ENCODE measurements at regions not wholly inside any gene's neighbourhood (a gene's known extent, or its start where the extent isn't known, plus 50 kb on each side); places are given as distances from the start of the nearest gene placed in this dataset.

GRCh38 chr5:27962198-27962597 is 923.8 kb upstream of the CDH9 start:
- no peak for DNase-seq
- intact Hi-C loops (cut with DNase I) = no loop called here
- no peaks in the 10 kb centered on the region for H3K36me3 ChIP-seq (ENCODE audit: control insufficient read depth in 2 of 3, insufficient read depth in 3 of 3, low read length in 3 of 3)
- no peak for FAIRE-seq
- no peaks in the 10 kb centered on the region for H3K27me3 ChIP-seq (ENCODE audit: control insufficient read depth, insufficient read depth, low read length)
- H3K4me1 ChIP-seq (ENCODE audit: control insufficient read depth in 2 of 3, insufficient read depth in 2 of 3, low read depth in 1 of 3, low read length in 3 of 3) = no peaks in the 10 kb centered on the region
- no peak overlapping the region for H3K4me3 ChIP-seq (ENCODE audit: low read length in 3 of 3)
- no peak overlapping the region for H3K27ac ChIP-seq (ENCODE audit: low read depth in 2 of 2, low read length in 2 of 2)
- H3K9ac ChIP-seq (ENCODE audit: low read length in 3 of 3) = no peak overlapping the region
- no peak for TF ChIP-seq CTCF (IDR thresholded peaks at IDR 0.05; ENCODE audit: borderline replicate concordance, extremely low read depth, insufficient read depth)
- peaks cover 0 to 5% (median 0%) of the 10 kb centered on the region in 3 donors for H3K9me3 ChIP-seq (ENCODE audit: control insufficient read depth in 2 of 3, insufficient read depth in 1 of 3, low read length in 3 of 3)

GRCh38 chr5:27947088-27947487 is 908.7 kb upstream of the CDH9 start:
- no peaks in the 10 kb centered on the region for H3K9me3 ChIP-seq (ENCODE audit: control insufficient read depth in 2 of 3, insufficient read depth in 1 of 3, low read length in 3 of 3)
- no peak for TF ChIP-seq CTCF (IDR thresholded peaks at IDR 0.05; ENCODE audit: borderline replicate concordance, extremely low read depth, insufficient read depth)
- intact Hi-C loops (cut with DNase I) = no loop called here
- no peaks in the 10 kb centered on the region for H3K36me3 ChIP-seq (ENCODE audit: control insufficient read depth in 2 of 3, insufficient read depth in 3 of 3, low read length in 3 of 3)
- DNase-seq (peak in 3 of 5 donors; percentile 38 to 78 (median 72)), FAIRE-seq (peak; percentile 74)
- no peak overlapping the region for H3K4me3 ChIP-seq (ENCODE audit: low read length in 3 of 3)
- H3K27me3 ChIP-seq (ENCODE audit: control insufficient read depth, insufficient read depth, low read length) = no peaks in the 10 kb centered on the region
- no peaks in the 10 kb centered on the region for H3K4me1 ChIP-seq (ENCODE audit: control insufficient read depth in 2 of 3, insufficient read depth in 2 of 3, low read depth in 1 of 3, low read length in 3 of 3)
- no peak overlapping the region for H3K9ac ChIP-seq (ENCODE audit: low read length in 3 of 3)
- H3K27ac ChIP-seq (ENCODE audit: low read depth in 2 of 2, low read length in 2 of 2) = no peak overlapping the region

GRCh38 chr5:27944471-27944870 is 906.1 kb upstream of the CDH9 start:
- Histone ChIP-seq H3K4me1 (ENCODE audit: control insufficient read depth in 2 of 3, insufficient read depth in 2 of 3, low read depth in 1 of 3, low read length in 3 of 3) (no peaks in the 10 kb centered on the region), H3K36me3 (ENCODE audit: control insufficient read depth in 2 of 3, insufficient read depth in 3 of 3, low read length in 3 of 3) (no peaks in the 10 kb centered on the region), H3K4me3 (ENCODE audit: low read length in 3 of 3) (no peak overlapping the region), H3K27me3 (ENCODE audit: control insufficient read depth, insufficient read depth, low read length) (no peaks in the 10 kb centered on the region), H3K27ac (ENCODE audit: low read depth in 2 of 2, low read length in 2 of 2) (no peak overlapping the region), H3K9ac (ENCODE audit: low read length in 3 of 3) (no peak overlapping the region), H3K9me3 (ENCODE audit: control insufficient read depth in 2 of 3, insufficient read depth in 1 of 3, low read length in 3 of 3) (no peaks in the 10 kb centered on the region)
- no peak for FAIRE-seq
- no peak for TF ChIP-seq CTCF (IDR thresholded peaks at IDR 0.05; ENCODE audit: borderline replicate concordance, extremely low read depth, insufficient read depth)
- no peak for DNase-seq
- intact Hi-C loops (cut with DNase I) = no loop called here

GRCh38 chr5:27938989-27939388 is 900.6 kb upstream of the CDH9 start:
- no peak for TF ChIP-seq CTCF (IDR thresholded peaks at IDR 0.05; ENCODE audit: borderline replicate concordance, extremely low read depth, insufficient read depth)
- no peak overlapping the region for H3K27ac ChIP-seq (ENCODE audit: low read depth in 2 of 2, low read length in 2 of 2)
- intact Hi-C loops (cut with DNase I) = no loop called here
- H3K4me3 ChIP-seq (ENCODE audit: low read length in 3 of 3) = no peak overlapping the region
- H3K36me3 ChIP-seq (ENCODE audit: control insufficient read depth in 2 of 3, insufficient read depth in 3 of 3, low read length in 3 of 3) = no peaks in the 10 kb centered on the region
- H3K27me3 ChIP-seq (ENCODE audit: control insufficient read depth, insufficient read depth, low read length) = no peaks in the 10 kb centered on the region
- H3K9me3 ChIP-seq (ENCODE audit: control insufficient read depth in 2 of 3, insufficient read depth in 1 of 3, low read length in 3 of 3) = no peaks in the 10 kb centered on the region
- FAIRE-seq (no peak), DNase-seq (no peak)
- H3K4me1 ChIP-seq (ENCODE audit: control insufficient read depth in 2 of 3, insufficient read depth in 2 of 3, low read depth in 1 of 3, low read length in 3 of 3) = no peaks in the 10 kb centered on the region
- H3K9ac ChIP-seq (ENCODE audit: low read length in 3 of 3) = no peak overlapping the region
